ENCODE measurements at regions not wholly inside any gene's neighbourhood (a gene's known extent, or its start where the extent isn't known, plus 50 kb on each side); places are given as distances from the start of the nearest gene placed in this dataset.
"Not testable (repeated sequence)": the region's sequence is repeated elsewhere in the genome, so short reads cannot be mapped to it uniquely, and the experiment has no call there.

GRCh38 chr14:39592116-39592789 lies 160.0 kb upstream of the FBXO33 start:
- TF ChIP-seq CTCF (IDR thresholded peaks at IDR 0.05; ENCODE audit: low read length, missing control alignments) = no peak
- no peak overlapping the region for H3K4me3 ChIP-seq (replicated peaks; ENCODE audit: low read depth, low read length)
- DNase-seq (ENCODE audit: low read depth) = no peak

GRCh38 chr14:39589882-39590281 lies 157.6 kb upstream of the FBXO33 start:
- not testable (repeated sequence) for H3K4me3 ChIP-seq (replicated peaks; ENCODE audit: low read depth, low read length); DNase-seq (ENCODE audit: low read depth)

- no peak for TF ChIP-seq CTCF (IDR thresholded peaks at IDR 0.05; ENCODE audit: low read length, missing control alignments)
- H3K4me3 ChIP-seq (replicated peaks; ENCODE audit: low read depth, low read length) = no peak overlapping the region
- DNase-seq (ENCODE audit: low read depth) = no peak
Observed at GRCh38 chr14:39582028-39582654, 149.9 kb upstream of the FBXO33 start.

GRCh38 chr14:39581474-39581873 lies 149.2 kb upstream of the FBXO33 start:
- H3K4me3 ChIP-seq (replicated peaks; ENCODE audit: low read depth, low read length) = no peak overlapping the region
- DNase-seq (ENCODE audit: low read depth) = peak; percentile 9
- peak; percentile 7 for TF ChIP-seq CTCF (IDR thresholded peaks at IDR 0.05; ENCODE audit: low read length, missing control alignments)

GRCh38 chr14:39580696-39581095 lies 148.5 kb upstream of the FBXO33 start:
- no peak overlapping the region for H3K4me3 ChIP-seq (replicated peaks; ENCODE audit: low read depth, low read length)
- no peak for TF ChIP-seq CTCF (IDR thresholded peaks at IDR 0.05; ENCODE audit: low read length, missing control alignments)
- DNase-seq (ENCODE audit: low read depth) = no peak

- TF ChIP-seq CTCF (IDR thresholded peaks at IDR 0.05; ENCODE audit: low read length, missing control alignments) = no peak
- no peak overlapping the region for H3K4me3 ChIP-seq (replicated peaks; ENCODE audit: low read depth, low read length)
- DNase-seq (ENCODE audit: low read depth) = no peak
Observed at GRCh38 chr14:39576736-39577135, 144.5 kb upstream of the FBXO33 start.

GRCh38 chr14:39576258-39576657 lies 144.0 kb upstream of the FBXO33 start:
- no peak for DNase-seq (ENCODE audit: low read depth)
- no peak overlapping the region for H3K4me3 ChIP-seq (replicated peaks; ENCODE audit: low read depth, low read length)
- no peak for TF ChIP-seq CTCF (IDR thresholded peaks at IDR 0.05; ENCODE audit: low read length, missing control alignments)
